Prostate gland (tissue), 2 donors: ENCODE measurements at regions not wholly inside any gene's neighbourhood (a gene's known extent, or its start where the extent isn't known, plus 50 kb on each side); places are given as distances from the start of the nearest gene placed in this dataset.
"Not testable (repeated sequence)": the region's sequence is repeated elsewhere in the genome, so short reads cannot be mapped to it uniquely, and the experiment has no call there.

Experiments used
- POLR2A ChIP-seq: fragments of 450-650 bp; IDR thresholded peaks from one replicate; pipeline ENCODE4 v1.6.1; 2016; ENCODE audit warnings: antibody characterized with exemption, mild to moderate bottlenecking
- POLR2AphosphoS5 ChIP-seq: sonication (generic); formaldehyde crosslinking; IDR thresholded peaks from one replicate; pipeline ENCODE4 v1.6.1; 2017; ENCODE audit warnings: antibody characterized with exemption
- TF ChIP-seq, protein P1 (sequence below), 4 experiments: fragments of 200-600 bp in 2 of 4; fragments of 450-650 bp in 2 of 4; sonication (generic) in 2 of 4; IDR thresholded peaks; 1 replicate in 3 of 4; 2 replicates in 1 of 4; pipeline ENCODE4 v1.5.1; 2016 to 2019; ENCODE audit warnings: antibody characterized with exemption in 4 of 4, mild to moderate bottlenecking in 2 of 4, moderate library complexity in 2 of 4

DNA sequence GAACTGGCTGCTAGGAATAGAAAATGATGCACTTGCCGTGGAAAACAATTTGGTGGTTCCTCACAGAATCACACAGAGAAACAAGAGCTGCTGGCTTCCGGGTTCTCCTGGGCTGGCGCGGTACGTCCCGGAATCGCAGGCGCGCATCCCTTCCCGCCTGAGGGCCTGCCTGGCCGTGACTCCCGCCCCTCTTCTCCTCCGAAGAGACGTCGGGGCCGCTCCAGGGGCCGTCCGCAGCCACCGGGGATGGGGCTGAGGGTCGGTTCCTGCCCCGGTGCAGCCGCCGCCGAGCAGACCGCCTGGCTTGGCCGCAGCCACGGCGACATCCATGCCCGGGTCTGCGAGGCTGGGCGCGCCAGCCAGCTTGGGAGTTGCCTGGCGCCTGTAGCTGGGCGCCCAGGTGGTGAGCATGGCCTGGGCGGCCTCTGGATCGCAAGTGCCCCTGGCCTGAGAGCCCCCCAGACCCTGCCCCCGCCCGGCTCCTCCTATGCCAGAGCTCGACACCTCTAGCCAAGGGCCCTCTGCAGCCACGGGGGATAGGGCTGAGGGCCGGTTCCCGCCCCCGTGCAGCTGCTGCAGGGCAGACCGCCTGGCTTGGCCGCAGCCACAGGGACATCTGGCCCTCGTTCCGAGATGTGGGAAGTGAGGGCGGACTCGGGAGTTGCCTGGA lies 83.9 kb upstream of the ZNG1F start:
- TF ChIP-seq, protein P1, sequence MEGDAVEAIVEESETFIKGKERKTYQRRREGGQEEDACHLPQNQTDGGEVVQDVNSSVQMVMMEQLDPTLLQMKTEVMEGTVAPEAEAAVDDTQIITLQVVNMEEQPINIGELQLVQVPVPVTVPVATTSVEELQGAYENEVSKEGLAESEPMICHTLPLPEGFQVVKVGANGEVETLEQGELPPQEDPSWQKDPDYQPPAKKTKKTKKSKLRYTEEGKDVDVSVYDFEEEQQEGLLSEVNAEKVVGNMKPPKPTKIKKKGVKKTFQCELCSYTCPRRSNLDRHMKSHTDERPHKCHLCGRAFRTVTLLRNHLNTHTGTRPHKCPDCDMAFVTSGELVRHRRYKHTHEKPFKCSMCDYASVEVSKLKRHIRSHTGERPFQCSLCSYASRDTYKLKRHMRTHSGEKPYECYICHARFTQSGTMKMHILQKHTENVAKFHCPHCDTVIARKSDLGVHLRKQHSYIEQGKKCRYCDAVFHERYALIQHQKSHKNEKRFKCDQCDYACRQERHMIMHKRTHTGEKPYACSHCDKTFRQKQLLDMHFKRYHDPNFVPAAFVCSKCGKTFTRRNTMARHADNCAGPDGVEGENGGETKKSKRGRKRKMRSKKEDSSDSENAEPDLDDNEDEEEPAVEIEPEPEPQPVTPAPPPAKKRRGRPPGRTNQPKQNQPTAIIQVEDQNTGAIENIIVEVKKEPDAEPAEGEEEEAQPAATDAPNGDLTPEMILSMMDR (IDR thresholded peaks at IDR 0.05), result not testable (repeated sequence)
- not testable (repeated sequence) for TF ChIP-seq POLR2A, POLR2AphosphoS5
